ENCODE measurements at regions not wholly inside any gene's neighbourhood (a gene's known extent, or its start where the extent isn't known, plus 50 kb on each side); places are given as distances from the start of the nearest gene placed in this dataset.

GRCh38 chr7:109437957-109438356 is 868.3 kb downstream of the DNAJB9 start:
- TF ChIP-seq, protein P1, sequence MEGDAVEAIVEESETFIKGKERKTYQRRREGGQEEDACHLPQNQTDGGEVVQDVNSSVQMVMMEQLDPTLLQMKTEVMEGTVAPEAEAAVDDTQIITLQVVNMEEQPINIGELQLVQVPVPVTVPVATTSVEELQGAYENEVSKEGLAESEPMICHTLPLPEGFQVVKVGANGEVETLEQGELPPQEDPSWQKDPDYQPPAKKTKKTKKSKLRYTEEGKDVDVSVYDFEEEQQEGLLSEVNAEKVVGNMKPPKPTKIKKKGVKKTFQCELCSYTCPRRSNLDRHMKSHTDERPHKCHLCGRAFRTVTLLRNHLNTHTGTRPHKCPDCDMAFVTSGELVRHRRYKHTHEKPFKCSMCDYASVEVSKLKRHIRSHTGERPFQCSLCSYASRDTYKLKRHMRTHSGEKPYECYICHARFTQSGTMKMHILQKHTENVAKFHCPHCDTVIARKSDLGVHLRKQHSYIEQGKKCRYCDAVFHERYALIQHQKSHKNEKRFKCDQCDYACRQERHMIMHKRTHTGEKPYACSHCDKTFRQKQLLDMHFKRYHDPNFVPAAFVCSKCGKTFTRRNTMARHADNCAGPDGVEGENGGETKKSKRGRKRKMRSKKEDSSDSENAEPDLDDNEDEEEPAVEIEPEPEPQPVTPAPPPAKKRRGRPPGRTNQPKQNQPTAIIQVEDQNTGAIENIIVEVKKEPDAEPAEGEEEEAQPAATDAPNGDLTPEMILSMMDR (IDR thresholded peaks at IDR 0.05): no peak
- no peak for TF ChIP-seq POLR2A (IDR thresholded peaks at IDR 0.05)

All from thyroid gland (tissue), 4 donors.